Hematopoietic multipotent progenitor cell (in vitro differentiated cells): ENCODE measurements at regions not wholly inside any gene's neighbourhood (a gene's known extent, or its start where the extent isn't known, plus 50 kb on each side); places are given as distances from the start of the nearest gene placed in this dataset.
"Not testable (repeated sequence)": the region's sequence is repeated elsewhere in the genome, so short reads cannot be mapped to it uniquely, and the experiment has no call there.

Experiments
- DNase-seq, 3 donors: peaks; one replicate each; pipeline ENCODE4 v3.0.0-alpha.2; 2011 to 2015; ENCODE audit warnings: low read depth in 2 of 3, low spot score in 2 of 3

DNA sequence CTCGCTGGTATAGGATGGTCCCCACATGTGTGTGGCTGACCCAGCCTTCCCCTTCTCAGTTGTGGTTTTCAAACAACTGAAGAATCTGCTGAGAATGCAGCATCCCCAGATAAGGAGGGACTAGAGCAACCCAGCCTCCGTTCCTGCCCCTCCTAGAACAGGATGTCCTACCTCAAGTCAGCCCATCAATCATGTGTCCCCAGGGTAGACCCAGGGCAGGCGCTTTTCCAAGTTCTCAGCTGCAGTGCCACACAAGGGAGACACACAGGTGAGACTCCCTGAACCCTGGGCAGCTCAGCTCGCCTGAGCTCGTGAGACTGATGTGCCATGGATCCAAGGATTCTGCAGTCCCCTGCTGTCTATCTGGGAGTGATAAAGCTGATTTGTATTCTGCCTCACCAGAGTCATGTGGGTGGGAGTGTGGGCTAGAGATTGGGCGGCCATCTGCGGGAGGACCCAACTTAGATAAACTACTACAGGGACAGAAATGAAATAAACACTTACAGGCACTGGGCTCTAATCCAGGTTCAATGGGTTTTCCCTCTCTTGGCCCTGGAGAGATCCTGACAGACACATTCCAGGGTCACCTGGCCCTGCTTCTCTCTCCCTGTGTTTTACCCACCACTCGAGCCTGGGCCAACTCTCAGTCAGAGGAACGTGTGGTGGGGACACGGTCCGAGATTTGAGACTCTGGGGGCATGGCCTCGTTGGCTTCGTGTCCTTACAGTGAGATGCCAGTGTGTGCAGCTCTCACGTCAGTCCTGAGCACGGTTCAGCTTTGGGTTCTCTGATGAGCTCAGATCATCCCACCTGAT lies 303.5 kb upstream of the SFSWAP start:
- DNase-seq = no peak

DNA sequence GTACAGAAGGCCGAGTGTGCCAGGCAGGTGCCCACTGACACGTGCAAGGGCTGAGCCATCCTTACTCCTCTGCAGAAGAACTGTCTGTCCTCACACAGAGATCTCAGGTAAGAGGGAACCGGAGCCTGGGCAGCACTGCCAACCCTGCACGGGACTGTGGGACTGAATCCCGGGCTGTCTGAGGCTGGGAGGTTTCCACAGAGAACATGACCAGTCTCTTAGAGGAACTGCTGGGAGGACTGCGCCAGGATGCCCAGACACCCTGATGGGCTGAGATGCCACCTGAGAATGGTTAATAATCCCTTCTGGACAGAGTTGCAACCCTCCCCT lies 302.9 kb upstream of the SFSWAP start:
- no peak for DNase-seq

DNA sequence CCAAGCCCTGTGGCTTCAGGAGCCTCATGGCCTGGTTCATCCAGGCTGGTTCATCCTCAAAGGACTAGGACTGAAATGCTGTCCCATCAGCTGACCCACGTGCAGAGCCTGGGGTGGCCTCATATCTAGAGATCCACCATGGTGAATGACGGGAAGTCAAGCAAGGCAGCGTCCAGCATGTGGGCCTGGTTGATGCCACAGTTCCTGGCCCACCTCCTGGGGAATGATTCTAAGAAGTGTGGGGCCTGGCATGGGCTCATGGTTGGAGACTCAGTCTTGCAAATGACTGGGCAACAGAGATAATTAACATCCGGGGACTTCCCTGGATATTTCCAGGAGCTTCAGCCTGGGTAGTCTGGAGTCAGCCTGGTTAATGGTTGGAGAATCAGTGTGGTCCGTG lies 302.4 kb upstream of the SFSWAP start:
- DNase-seq = no peak

DNA sequence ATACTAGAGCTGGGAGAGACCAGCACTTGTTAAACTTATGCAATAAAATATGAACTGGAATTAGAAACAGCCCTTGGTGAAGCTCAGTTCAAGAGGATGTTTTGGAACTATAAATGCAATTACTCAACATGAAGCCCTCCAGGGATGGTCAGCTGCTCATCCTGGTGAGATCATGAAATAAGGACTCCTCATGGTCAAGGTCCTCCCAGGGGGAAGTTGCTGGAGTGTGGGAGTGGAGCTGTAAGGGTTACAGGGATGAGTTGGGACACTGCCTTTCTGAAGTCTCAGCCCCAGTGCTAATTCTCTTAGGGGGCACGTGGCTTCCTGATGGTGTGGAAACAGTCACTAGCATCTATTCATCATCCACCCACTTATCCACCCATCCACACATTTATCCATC lies 301.7 kb upstream of the SFSWAP start:
- DNase-seq = no peak

DNA sequence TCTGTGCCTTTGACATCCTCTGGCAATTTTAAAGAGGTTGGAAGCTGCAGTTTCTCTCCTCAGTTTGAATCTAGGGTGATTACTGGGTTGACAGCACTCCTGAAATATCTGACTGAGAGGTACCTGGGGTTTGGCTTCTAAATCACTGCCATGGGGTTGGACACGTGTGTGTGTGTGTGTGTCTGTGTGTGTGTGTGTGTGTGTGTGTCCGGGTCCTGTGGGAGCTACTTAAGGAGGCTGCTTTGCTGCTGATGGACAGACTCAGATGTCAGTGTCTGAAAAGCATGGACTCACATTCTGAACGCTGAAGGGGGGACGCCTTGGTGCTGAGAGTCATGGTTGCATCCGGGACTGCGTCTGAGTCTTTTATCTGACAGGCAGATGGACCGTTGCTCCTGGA lies 299.1 kb upstream of the SFSWAP start:
- not testable (repeated sequence) for DNase-seq

DNA sequence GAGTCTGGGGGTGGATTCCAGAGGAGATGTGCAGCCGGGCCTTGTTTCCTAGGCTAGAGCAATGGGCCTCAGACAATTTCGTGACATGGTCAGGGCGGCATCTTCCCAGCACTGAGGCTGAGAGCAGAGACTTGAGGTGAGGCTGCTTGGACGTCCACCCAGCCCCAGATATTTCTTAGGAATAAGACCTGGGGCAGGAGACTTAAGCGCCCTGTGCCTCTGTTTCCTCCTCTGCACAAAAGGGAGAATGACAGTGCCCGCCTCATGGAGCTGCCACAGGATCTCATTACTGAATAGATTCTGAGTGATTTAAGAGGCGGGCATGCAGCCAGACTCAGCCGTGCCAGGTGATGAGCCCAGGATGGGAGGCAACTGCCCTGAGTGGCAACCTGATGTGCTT lies 297.9 kb upstream of the SFSWAP start:
- no peak for DNase-seq

DNA sequence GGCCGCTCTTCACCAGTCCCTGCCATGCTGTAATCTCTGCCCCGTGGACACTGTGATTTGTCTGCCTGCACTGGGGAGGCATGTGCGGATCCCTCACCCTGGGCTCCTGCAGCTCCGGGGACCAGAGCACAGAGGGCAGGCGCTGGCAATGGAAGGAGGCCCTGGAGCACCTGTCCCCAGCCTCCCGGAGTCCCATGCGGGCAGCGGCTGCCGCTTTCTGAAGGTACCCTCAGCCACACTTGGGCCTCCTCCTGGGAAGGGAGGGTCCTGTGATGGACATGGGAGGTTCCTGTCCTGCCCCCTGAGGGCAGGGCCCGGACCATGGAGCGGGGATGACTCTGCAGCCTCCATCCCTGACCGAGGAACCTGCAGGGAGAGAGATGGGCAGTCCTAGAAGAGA lies 297.4 kb upstream of the SFSWAP start:
- no peak for DNase-seq

DNA sequence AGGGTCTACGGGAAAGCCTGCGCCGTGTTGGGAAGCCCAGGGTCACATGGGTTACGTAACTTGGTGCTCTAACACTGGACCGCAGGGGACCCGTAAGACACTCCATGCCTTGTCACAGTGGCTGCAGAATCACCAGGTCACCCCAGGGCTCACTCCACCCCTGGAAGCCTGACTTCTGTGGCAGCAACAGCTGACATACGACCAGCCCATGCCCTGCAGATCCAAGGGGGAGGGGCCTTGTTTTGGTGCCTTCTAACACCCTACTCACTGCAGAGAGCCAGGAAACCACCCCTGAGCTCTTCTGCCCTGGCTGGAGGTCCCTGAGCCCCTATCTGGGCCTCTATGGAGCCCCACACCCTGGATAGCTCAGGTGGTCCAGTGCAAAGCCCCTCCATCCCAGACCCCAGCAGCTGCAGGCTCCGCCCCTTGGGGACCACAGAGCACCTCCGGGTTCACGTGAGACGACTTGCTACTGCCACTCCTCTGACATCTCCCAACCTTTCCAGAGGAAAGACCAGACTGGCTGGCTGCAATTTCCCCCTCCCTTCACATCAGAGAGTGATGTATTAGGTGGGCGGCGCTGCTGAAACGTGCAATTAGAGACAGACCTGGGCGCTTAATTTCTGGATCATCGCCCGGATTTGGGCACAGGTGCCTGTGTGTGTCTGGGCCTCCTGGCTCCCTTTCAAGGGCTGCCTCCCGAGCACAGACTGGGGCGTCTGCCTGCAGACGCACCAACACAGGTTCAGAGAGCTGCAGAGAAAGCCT lies 296.6 kb upstream of the SFSWAP start:
- DNase-seq = not testable (repeated sequence)

DNA sequence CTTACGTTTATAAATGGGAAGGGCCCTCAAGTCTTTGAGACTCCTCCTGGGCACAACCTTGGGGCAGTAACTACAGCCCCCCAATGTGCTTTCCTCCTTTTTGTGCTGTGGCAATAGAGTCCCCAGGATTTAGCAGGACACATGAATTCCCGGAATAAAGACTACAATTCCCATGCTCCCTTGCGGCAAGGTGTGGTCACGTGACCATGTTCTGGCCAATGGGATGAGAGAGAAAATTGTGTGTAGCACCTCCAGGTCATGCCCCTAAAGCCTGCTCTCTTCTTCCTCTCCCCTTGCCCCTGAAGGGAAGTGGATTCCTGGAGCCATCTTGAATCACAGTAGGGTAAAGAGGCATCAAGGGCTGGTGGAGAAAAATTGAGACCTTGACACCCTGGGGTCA lies 295.1 kb upstream of the SFSWAP start:
- DNase-seq = no peak

DNA sequence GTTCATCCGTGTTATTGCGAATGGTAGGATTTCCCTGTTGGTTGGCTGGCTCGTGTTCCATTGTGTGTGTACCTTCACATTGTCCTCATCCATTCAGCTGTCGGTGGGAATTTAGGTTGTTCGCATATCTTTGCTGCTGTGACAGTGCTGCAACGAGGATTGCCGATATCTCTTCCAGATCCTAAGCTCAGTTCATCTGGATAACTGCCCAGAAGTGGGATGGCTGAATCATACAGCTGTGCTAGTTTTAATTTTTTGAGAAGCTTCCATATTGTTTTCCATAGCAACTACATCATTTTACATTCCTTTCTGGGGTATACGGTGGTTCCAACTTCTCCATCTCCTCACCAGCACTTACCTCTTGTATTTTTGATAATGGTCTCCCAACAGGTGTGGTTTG lies 292.8 kb upstream of the SFSWAP start:
- no peak for DNase-seq

DNA sequence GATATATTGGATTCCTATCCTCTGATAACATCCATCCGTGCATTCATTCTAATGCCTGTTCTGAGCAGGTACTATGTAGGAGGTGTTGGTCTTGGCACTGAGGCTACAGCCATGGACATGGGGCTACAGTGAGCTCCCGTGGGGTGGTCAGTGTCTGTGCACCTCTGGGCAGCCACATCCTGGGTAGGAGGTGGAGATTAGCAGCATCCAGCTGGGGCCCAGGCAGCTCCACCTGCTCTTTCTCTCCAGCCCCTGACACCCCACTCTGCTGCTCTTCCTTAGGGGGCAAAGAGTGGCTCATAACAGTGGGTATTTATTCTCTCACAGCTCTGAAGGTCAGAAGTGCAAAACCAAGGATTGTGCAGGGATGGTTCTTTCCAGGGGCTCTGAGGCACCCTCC lies 292.0 kb upstream of the SFSWAP start:
- no peak for DNase-seq

DNA sequence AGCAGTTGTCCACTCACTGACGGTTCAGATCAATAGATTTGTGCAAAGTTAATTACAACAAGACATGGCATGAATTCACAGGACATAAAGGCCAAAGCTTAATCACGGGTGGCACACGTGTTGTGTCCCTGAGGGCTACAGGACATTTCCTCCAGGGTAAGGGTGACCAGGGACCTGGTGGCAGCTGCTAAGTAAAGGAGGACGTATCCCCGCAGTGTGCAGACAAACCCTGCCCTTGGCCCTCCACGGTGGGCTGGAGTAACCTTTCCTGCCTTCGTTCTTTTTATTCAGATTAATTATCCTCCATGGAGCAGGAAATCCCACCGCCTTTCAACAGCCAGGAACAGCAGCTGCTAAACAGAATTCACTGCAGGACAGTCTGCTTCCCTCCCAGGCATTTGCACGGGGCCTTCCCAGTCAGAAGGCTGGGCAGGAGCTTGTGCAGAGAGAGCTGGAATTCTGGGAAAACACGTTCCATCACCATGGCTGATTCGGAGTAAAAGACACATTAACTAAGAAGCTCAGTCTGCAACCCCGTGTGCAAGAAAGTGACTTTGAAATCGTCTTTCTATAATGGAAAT lies 289.9 kb upstream of the SFSWAP start:
- no peak for DNase-seq

DNA sequence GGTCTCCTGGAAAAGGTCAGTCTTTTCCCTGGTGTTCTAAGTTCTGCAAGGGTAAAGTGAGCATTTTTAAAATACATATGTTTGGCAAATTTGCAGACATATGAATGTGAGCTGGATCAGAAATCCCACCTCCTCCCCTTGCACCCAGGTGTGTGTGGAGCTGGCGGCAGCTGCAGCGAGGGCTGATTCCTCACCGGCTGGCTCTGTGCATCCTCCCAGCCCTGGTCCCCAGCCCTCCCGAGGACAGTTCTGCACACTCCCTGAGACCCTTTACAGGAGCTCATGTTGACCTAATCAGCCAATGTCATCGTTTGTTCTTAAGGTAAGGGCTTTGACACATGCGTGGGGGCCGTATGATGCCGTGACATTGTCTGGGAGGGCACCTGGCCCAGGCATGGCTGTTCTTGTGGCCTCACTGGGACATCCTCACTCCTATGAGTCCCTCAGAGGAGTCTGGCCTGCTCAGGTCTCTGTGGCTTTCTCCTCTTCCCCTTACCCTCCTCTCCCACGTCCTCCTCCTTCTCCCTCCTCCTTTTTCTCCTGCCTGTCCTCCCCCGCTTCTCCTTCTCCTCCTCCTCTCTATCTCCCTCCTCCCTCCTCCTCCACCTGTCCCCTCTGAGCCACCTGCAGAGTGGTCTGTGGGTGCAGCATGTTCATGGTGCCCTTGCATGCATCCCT lies 289.2 kb upstream of the SFSWAP start:
- DNase-seq = no peak

DNA sequence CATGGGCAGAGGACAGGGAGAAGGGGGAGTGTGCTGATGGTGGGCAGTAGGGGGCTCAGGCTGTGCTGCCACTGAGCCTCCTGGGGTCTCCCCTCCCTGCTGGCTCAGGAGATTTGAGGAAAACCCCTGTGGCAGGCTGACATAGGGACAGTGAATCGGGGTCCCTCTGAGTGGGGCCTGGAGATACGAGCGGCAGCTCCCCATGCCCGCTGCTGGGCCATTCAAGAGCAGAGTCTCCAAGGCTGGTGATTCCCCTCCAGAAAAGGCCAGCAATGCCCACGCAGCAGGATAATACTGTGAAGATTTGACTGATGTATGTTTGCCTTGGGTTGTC lies 288.7 kb upstream of the SFSWAP start:
- DNase-seq = no peak

DNA sequence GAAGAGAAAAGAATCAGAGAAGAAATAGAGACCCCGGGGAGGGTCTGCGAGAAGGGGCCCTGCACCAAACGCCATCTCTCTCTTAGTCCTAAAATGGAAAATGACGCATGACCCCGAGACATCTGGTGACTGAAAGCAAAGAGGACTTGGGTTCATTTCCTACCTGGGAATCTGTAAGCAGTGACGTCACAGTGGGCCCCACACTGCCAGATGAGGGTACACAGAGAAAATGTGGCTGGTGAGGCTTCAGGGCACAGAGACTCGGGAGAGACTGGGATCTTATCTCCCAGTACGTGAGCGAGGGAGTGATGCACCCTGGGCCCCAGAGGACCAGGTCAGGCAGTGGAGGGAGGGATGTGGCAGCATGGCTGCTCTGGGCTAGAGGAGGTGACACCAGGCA lies 288.1 kb upstream of the SFSWAP start:
- no peak for DNase-seq

DNA sequence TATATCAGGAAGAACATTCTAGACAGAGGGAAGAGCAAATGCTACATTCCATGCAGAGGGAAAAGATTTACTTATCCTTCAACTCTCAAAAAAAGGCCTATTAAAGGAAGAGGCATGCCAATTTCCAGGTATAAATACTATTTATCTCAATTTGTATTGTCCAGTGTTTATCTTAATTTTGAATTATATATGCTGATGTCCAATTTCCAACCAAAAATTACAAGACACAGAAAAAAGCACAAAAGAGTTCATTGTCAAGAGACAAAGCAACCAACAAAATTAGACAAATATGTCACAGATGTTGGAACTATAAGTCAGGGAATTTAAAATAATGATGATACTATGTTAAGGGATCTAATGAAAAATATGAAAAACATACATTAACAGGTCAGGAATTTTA lies 286.6 kb upstream of the SFSWAP start:
- DNase-seq = peak in 1 of 3 donors; percentile 24

DNA sequence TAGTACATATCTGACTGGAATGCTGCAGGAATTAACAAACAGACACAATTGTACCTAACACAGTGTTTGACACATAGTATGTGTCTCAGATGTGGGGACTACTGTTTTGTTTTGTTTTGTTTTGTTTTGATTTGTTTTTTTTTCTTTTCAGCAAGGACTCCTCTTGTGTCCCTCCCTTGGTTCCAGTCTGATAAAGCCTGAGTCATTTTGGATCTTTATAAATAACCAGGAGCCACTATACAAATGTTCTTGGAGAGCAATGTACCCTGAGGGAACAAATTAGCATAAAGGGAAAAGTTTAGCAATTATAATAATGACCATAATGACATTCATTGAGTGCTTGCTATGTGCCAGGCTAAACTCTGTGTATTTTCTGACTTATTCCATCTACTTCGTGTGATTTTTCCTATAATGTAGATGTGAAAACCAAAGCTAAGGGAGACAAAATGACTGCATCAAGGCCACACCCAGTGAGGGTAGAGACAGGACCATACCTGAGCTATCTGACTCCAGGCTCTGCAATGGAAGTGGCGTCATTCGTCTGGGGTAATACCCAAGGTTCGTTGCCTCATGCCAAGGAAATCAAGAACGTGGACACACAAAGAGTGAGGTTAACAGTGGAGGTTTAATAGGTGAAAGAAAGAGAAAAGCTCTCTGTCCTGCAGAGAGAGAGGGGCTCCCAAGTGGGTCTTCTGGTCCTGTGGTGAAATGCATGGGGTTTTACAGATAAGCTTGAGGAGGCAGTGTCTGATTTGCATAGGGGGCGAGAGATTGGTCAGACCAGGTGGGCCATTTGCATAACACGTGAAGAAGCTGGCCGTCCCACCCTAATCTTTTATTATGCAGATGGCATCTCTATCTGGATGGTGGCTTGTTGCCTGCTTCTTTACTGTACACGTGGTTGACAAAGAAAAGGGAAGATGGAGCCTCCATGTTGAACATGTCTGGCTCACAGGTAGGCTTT lies 285.5 kb upstream of the SFSWAP start:
- DNase-seq = no peak

DNA sequence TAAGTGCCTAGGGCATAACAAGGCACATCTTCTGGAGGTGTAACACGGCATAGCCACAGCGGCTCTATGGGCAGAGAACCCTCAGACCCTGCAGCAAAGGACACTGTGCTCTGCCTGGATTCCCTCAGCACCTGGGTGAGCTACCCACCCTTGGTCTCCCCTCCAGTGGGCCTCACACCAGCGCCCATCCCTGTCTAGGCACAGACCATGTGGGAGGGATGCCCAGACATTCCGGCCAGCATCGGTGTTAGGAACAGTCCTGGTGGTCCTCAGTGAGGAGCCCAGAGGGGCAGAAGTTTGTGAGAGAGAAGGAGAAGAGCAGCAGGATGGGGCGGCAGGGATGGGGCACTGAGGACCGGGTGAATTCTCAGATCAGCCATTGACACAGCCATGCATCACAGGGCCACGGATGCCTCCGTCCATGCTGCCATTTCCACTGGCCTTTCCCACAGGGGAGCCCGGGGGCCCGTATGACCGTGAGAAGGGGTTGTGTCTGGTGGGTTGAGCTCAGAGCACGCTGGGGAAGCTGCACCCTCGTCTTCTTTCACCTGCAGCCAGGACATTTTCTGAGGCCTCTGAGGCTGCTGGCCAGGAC lies 282.7 kb upstream of the SFSWAP start:
- DNase-seq = no peak

DNA sequence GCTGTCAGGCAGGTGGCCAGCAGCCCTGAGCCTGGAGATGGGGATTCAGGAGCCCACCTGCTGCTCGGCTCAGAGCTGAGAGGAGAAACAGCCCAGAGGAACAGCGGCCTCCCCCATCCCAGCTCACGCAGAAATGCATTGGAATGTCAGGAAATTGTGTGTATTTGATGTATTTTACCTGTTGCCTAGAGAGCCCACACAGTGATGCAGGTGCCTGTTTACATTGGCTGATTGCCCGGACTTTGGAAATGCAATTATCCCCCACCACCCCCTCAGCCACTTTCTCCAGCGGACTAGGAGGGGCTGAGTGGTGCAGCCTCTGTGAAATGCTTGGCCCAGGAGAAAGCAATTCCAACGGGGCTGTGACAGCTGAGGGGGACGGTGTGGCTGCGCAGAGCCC lies 281.7 kb upstream of the SFSWAP start:
- not testable (repeated sequence) for DNase-seq

DNA sequence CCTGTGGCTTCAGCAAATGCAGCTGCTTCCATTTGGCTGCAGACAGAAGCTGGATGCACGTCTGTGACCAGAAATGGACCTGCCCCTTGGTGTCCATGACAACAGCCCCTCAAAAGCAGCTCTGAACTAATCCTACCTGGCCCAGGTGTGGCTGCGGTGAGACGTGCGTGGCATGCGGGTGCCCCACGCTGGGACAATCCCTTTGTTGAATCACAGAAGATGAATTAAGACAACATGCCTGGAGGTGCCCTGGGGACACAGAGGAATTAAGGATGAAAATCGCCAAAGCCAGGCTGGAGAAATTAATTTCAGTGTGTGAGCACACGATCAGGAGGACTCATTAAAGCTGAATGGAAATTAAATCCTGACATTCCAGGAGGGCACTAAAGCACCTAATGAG lies 281.2 kb upstream of the SFSWAP start:
- not testable (repeated sequence) for DNase-seq
